ENCODE measurements at regions not wholly inside any gene's neighbourhood (a gene's known extent, or its start where the extent isn't known, plus 50 kb on each side); places are given as distances from the start of the nearest gene placed in this dataset.

DNA sequence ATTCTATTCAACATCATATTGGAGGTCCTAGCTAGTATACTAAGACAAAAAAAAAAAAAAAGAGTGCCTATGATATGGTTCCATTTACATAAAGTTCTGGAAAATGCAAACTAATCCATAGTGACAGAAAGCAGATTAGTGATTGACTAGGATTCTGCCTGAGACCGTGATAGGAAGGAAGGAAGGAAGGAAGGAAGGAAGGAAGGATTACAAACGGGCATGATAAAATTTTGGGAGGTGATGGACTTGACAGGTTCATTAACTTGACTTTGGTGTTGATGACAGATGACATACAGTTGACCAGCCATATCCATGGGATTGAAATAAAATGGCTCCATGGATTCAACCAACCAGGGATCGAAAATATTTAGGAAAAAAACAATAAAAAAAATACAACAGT is 79.1 kb upstream of the MAN2A1 start:
- TF ChIP-seq, protein P1, sequence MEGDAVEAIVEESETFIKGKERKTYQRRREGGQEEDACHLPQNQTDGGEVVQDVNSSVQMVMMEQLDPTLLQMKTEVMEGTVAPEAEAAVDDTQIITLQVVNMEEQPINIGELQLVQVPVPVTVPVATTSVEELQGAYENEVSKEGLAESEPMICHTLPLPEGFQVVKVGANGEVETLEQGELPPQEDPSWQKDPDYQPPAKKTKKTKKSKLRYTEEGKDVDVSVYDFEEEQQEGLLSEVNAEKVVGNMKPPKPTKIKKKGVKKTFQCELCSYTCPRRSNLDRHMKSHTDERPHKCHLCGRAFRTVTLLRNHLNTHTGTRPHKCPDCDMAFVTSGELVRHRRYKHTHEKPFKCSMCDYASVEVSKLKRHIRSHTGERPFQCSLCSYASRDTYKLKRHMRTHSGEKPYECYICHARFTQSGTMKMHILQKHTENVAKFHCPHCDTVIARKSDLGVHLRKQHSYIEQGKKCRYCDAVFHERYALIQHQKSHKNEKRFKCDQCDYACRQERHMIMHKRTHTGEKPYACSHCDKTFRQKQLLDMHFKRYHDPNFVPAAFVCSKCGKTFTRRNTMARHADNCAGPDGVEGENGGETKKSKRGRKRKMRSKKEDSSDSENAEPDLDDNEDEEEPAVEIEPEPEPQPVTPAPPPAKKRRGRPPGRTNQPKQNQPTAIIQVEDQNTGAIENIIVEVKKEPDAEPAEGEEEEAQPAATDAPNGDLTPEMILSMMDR (IDR thresholded peaks at IDR 0.05) = no peak
- Mint-ChIP-seq H3K36me3 (ENCODE audit: low read depth) (no peaks in the 10 kb centered on the region), H3K4me3 (no peak overlapping the region), H3K9me3 (no peaks in the 10 kb centered on the region), H3K27ac (no peak overlapping the region), H3K4me1 (peaks cover 19% of the 10 kb centered on the region), H3K27me3 (ENCODE audit: low read depth, poor library complexity) (peaks cover 7% of the 10 kb centered on the region)
- no peak for DNase-seq

DNA sequence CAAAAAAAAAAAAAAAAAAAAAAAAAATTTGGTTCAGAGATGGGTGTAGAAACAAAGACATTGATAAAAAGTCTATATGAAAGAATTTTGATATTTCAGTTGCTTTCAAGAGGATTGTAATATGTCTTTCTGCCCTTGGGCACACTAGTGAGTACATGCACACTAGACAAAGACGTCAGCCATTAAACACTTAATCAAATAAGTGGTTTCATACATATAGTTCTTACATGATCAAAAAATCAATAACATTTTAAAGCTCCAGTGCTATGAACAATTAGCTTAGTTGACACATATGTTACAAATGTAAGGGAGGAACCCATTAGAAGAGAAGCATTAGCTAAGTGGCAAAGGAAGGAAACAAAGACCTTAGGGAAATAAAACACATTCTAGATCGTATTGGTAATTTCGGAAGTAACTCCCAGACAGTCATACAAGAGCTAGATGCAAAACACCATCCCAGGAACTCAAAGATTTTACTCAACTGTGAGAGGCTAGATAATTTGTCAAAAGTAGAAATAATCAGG is 84.5 kb upstream of the MAN2A1 start:
- no peak overlapping the region for H3K4me3 Mint-ChIP-seq
- TF ChIP-seq, protein P1 (IDR thresholded peaks at IDR 0.05) = no peak
- no peak overlapping the region for H3K27ac Mint-ChIP-seq
- no peaks in the 10 kb centered on the region for H3K27me3 Mint-ChIP-seq (ENCODE audit: low read depth, poor library complexity)
- H3K9me3 Mint-ChIP-seq = no peaks in the 10 kb centered on the region
- DNase-seq = no peak
- H3K4me1 Mint-ChIP-seq = peaks cover 18% of the 10 kb centered on the region
- H3K36me3 Mint-ChIP-seq (ENCODE audit: low read depth) = no peaks in the 10 kb centered on the region

DNA sequence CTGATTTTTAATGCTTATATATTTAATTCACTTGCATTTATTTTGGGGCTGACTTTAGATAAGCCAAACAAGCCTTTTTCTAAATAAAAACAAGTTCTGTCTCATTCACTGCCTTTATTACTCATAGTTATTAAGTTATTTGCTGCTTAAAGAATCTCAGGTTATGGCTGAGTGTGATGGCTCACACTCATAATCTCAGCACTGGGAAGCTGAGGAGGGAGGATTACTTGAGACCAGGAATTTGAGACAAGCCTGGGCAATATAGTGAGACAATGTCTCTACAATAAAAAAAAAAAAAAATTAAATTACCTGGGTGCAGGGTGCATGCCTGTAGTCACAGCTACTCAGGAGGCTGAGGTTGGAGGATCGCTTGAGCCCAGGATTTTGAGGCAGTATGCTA is 85.0 kb upstream of the MAN2A1 start:
- TF ChIP-seq, protein P1 (IDR thresholded peaks at IDR 0.05) = no peak
- no peak for DNase-seq
- H3K4me1 Mint-ChIP-seq = peaks cover 18% of the 10 kb centered on the region

DNA sequence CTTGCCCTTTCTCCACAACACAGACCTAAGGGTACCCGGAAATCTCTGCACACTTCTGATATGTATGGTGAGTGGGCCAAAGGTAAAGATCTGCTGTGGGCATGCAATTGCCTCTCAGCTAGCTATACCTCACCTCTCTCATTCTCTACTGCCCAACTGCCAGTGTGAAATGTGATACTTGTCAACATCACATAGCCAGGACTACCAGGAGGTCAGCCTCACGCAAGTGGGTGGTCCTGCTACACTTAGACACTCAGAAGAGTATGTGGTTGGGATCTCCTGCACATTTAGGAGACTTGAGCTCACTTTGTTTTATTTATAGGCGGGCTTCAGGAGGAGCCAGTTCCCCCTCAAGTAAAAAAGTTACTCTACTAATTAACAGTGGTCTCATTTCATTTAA is 88.0 kb upstream of the MAN2A1 start:
- Mint-ChIP-seq H3K9me3 (no peaks in the 10 kb centered on the region), H3K36me3 (ENCODE audit: low read depth) (no peaks in the 10 kb centered on the region), H3K27me3 (ENCODE audit: low read depth, poor library complexity) (peaks cover 3% of the 10 kb centered on the region), H3K27ac (peak overlapping the region; percentile 16), H3K4me1 (peaks cover 35% of the 10 kb centered on the region), H3K4me3 (no peak overlapping the region)
- TF ChIP-seq, protein P1 (IDR thresholded peaks at IDR 0.05) = no peak
- DNase-seq = peak; percentile 28

More for the DNA sequence above, 85.0 kb upstream of the MAN2A1 start:
- H3K36me3 Mint-ChIP-seq (ENCODE audit: low read depth) = no peaks in the 10 kb centered on the region
- no peaks in the 10 kb centered on the region for H3K27me3 Mint-ChIP-seq (ENCODE audit: low read depth, poor library complexity)
- H3K4me3 Mint-ChIP-seq = no peak overlapping the region
- H3K9me3 Mint-ChIP-seq = no peaks in the 10 kb centered on the region
- no peak overlapping the region for H3K27ac Mint-ChIP-seq

DNA sequence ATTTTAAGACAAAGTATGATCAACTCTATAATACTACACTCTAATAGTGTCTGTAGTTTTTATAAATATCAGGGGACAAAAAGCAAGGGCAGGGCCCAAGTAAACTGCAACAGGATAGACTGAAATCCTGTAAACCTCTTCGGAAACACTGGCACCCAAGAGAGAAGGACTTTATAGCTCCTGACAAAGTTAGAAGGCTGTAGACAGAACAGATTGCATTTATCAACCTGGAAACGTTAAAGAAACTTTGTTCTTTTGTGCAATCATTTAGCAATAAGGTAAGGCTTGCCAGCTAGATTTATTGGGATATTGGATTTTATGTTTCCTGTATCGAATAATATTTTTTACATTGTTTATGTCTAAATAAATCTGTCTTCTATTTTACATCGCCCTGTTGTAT is 91.8 kb upstream of the MAN2A1 start:
- Mint-ChIP-seq H3K4me1 (peaks cover 35% of the 10 kb centered on the region), H3K27me3 (ENCODE audit: low read depth, poor library complexity) (peaks cover 3% of the 10 kb centered on the region), H3K36me3 (ENCODE audit: low read depth) (no peaks in the 10 kb centered on the region), H3K4me3 (no peak overlapping the region), H3K27ac (peak overlapping the region; percentile 11), H3K9me3 (no peaks in the 10 kb centered on the region)
- TF ChIP-seq, protein P1 (IDR thresholded peaks at IDR 0.05) = no peak
- no peak for DNase-seq

DNA sequence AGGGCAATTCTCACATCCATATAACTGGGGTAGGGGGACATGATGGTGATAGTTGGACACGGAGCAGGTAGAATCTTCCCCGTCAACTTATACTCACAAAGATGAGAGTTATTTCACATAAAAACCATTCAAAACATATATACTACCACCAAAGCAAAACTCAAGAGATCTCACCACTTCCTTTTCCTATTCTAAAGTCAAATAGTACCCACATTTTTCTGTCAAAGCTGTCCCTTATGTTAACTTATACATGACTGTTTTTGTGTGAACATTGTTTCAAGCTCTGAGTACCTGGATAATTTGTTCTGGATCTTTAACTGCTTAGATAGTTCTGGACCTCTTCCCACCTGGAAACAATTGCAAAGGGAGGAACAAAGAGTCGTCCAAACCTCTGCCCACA is 95.5 kb upstream of the MAN2A1 start:
- H3K36me3 Mint-ChIP-seq (ENCODE audit: low read depth) = no peaks in the 10 kb centered on the region
- H3K27me3 Mint-ChIP-seq (ENCODE audit: low read depth, poor library complexity) = peaks cover 4% of the 10 kb centered on the region
- no peaks in the 10 kb centered on the region for H3K9me3 Mint-ChIP-seq
- H3K27ac Mint-ChIP-seq = no peak overlapping the region
- TF ChIP-seq, protein P1 (IDR thresholded peaks at IDR 0.05) = no peak
- H3K4me3 Mint-ChIP-seq = no peak overlapping the region
- DNase-seq = no peak
- H3K4me1 Mint-ChIP-seq = peaks cover 11% of the 10 kb centered on the region
